Osteoblast (primary cell): ENCODE measurements at regions not wholly inside any gene's neighbourhood (a gene's known extent, or its start where the extent isn't known, plus 50 kb on each side); places are given as distances from the start of the nearest gene placed in this dataset.

ENCODE experiments used
- DNase-seq: peaks from one replicate; pipeline ENCODE4 v3.0.0; 2011; ENCODE audit warnings: low spot score, mixed read lengths; ENCODE audit not compliant: insufficient read length; ENCODE audit errors: missing footprints
- H2AFZ ChIP-seq: 2 replicates; pipeline ENCODE4 v1.6.0; 2011; ENCODE audit warnings: mild to moderate bottlenecking, low read length
- H3K27ac ChIP-seq: 2 replicates; pipeline ENCODE4 v1.5.1; 2011; ENCODE audit warnings: mild to moderate bottlenecking, low read depth, low read length, moderate library complexity
- H3K27me3 ChIP-seq: 2 replicates; pipeline ENCODE4 v1.6.0; 2012; ENCODE audit warnings: mild to moderate bottlenecking, control low read depth, inconsistent platforms, low read length, moderate library complexity; ENCODE audit not compliant: insufficient read depth
- H3K36me3 ChIP-seq: 2 replicates; pipeline ENCODE4 v1.5.1; 2011; ENCODE audit warnings: mild to moderate bottlenecking, low read length, control low read depth, moderate library complexity; ENCODE audit not compliant: insufficient read depth
- H3K4me1 ChIP-seq: 2 replicates; pipeline ENCODE4 v1.5.1; 2011; ENCODE audit warnings: mild to moderate bottlenecking, low read length, control low read depth, moderate library complexity; ENCODE audit not compliant: insufficient read depth
- H3K4me2 ChIP-seq: 2 replicates; pipeline ENCODE4 v1.6.0; 2011; ENCODE audit warnings: mild to moderate bottlenecking, low read length; ENCODE audit not compliant: insufficient read depth
- H3K4me3 ChIP-seq: fragments of 200-600 bp; sonication (generic); 3 replicates; pipeline ENCODE4 v1.5.1; 2012; ENCODE audit warnings: mild to moderate bottlenecking, low read length, inconsistent platforms; ENCODE audit not compliant: insufficient read depth
- H3K79me2 ChIP-seq: 2 replicates; pipeline ENCODE4 v1.6.0; 2012; ENCODE audit warnings: mild to moderate bottlenecking, low read length, control low read depth, inconsistent platforms; ENCODE audit not compliant: insufficient read depth
- H3K9me3 ChIP-seq: 2 replicates; pipeline ENCODE4 v1.5.1; 2011; ENCODE audit warnings: low read depth, low read length, control low read depth
- H4K20me1 ChIP-seq: 2 replicates; pipeline ENCODE4 v1.6.0; 2012; ENCODE audit warnings: mild to moderate bottlenecking, low read length, control low read depth; ENCODE audit not compliant: insufficient read depth
- TF ChIP-seq, protein P1 (sequence below): IDR thresholded peaks from 2 replicates; pipeline ENCODE4 v1.5.1; 2011; ENCODE audit warnings: mild to moderate bottlenecking, low read depth, low read length, moderate library complexity; ENCODE audit errors: extremely low read depth

DNA sequence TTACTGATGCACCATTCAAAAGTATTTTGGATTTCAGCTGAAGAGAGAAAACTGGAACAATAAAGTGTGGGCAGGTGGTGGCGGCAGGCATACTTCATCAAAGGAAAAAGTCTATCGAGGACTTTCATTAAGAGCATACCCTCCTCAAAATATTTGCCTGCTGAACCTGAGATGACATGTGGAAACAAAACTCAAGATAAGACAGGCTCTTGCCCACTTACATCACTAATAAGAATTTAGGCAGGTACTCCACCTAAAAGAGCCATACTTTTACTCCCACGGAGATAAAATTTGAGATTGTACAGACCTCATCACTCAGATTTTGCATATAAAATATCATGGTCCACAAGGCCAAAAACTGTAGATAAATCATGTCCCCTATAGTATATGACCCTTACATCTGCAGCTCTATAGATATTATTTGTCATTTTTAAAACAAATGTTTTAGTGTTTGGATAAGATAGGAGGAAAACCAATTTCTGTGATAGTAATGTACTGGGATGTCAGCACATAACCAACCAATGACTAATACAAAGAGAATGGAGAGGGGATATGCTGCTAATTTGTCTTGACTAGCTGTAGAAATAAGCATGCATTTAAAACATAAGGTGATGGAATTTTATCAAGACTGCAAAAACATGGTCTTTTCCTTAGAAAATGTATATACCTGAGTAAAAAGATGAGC, 730.6 kb upstream of the ZNF608 start:
- H3K4me2 ChIP-seq, result no peak overlapping the region
- H3K4me1 ChIP-seq, result no peaks in the 10 kb centered on the region
- no peaks in the 10 kb centered on the region for H3K9me3 ChIP-seq
- TF ChIP-seq, protein P1, sequence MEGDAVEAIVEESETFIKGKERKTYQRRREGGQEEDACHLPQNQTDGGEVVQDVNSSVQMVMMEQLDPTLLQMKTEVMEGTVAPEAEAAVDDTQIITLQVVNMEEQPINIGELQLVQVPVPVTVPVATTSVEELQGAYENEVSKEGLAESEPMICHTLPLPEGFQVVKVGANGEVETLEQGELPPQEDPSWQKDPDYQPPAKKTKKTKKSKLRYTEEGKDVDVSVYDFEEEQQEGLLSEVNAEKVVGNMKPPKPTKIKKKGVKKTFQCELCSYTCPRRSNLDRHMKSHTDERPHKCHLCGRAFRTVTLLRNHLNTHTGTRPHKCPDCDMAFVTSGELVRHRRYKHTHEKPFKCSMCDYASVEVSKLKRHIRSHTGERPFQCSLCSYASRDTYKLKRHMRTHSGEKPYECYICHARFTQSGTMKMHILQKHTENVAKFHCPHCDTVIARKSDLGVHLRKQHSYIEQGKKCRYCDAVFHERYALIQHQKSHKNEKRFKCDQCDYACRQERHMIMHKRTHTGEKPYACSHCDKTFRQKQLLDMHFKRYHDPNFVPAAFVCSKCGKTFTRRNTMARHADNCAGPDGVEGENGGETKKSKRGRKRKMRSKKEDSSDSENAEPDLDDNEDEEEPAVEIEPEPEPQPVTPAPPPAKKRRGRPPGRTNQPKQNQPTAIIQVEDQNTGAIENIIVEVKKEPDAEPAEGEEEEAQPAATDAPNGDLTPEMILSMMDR, result no peak
- H3K79me2 ChIP-seq, result no peaks in the 10 kb centered on the region
- DNase-seq, result no peak
- no peak overlapping the region for H2AFZ ChIP-seq
- H3K4me3 ChIP-seq, result no peak overlapping the region
- H4K20me1 ChIP-seq, result no peaks in the 10 kb centered on the region
- H3K27ac ChIP-seq, result no peak overlapping the region
- no peaks in the 10 kb centered on the region for H3K27me3 ChIP-seq
- H3K36me3 ChIP-seq, result no peaks in the 10 kb centered on the region

DNA sequence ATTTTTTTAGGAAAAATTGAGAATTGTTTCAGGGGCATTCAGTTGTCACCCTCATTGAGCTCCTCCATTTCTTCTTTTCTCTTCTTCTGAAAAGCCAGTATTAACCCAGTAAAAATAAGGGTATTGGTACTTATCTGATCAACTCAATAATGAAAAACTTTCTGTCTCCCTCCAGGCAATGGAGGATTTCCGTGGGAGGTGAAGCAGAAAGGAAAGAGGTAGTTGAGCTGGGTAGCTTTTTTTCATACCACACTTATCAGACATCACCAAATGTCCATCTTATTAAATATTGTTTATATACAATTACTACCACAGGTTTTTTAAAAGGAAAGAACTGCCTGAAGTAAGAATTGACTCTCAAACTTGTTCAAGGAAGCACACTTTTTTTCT, 731.1 kb upstream of the ZNF608 start:
- H3K4me2 ChIP-seq, result no peak overlapping the region
- H3K9me3 ChIP-seq, result no peaks in the 10 kb centered on the region
- no peaks in the 10 kb centered on the region for H3K36me3 ChIP-seq
- no peak overlapping the region for H2AFZ ChIP-seq
- H3K79me2 ChIP-seq, result no peaks in the 10 kb centered on the region
- H3K4me3 ChIP-seq, result no peak overlapping the region
- no peaks in the 10 kb centered on the region for H4K20me1 ChIP-seq
- no peak for DNase-seq
- no peaks in the 10 kb centered on the region for H3K27me3 ChIP-seq
- TF ChIP-seq, protein P1, result no peak
- no peak overlapping the region for H3K27ac ChIP-seq
- H3K4me1 ChIP-seq, result no peaks in the 10 kb centered on the region

DNA sequence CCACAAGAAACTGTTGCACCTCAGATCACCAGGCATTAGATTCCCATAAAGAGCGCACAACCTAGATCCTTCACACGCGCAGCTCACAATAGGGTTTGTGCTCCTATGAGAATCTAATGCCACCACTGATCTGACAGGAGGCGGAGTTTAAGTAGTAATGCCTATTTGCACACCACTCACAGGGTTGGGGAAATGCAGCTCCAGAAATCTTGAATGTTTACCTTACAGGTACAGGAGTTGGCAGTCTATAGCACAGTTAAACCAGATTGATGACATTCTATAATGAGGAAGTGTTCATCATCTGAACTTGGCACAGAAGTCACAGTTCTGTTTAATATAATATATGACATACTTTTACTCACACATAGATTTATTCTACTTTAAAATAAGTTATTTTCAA, 732.2 kb upstream of the ZNF608 start:
- no peaks in the 10 kb centered on the region for H3K4me1 ChIP-seq
- no peak overlapping the region for H2AFZ ChIP-seq
- DNase-seq, result no peak
- no peaks in the 10 kb centered on the region for H3K9me3 ChIP-seq
- H3K4me2 ChIP-seq, result no peak overlapping the region
- TF ChIP-seq, protein P1, result no peak
- H4K20me1 ChIP-seq, result no peaks in the 10 kb centered on the region
- H3K36me3 ChIP-seq, result no peaks in the 10 kb centered on the region
- no peaks in the 10 kb centered on the region for H3K79me2 ChIP-seq
- H3K27me3 ChIP-seq, result no peaks in the 10 kb centered on the region
- no peak overlapping the region for H3K4me3 ChIP-seq
- no peak overlapping the region for H3K27ac ChIP-seq

DNA sequence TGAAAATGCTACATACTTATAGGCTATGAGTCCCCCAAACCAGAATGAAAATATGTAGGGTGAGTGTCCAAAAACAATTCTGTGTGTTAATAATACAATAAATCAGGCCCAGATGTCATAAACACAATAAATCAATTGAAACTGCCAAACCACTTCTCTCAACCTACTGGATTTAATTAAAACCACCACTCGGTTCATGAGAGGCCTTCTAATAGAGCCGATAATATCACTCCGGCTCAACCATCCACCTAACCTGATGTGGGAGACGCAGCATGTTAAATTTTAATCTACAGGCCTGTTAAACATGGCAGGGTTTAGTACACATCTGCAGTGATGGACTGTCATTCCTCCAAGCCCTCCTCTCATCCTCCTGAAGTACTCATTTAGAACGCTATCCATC, 734.5 kb upstream of the ZNF608 start:
- TF ChIP-seq, protein P1, result no peak
- Histone ChIP-seq H3K27ac (no peak overlapping the region), H4K20me1 (no peaks in the 10 kb centered on the region), H2AFZ (no peak overlapping the region), H3K9me3 (no peaks in the 10 kb centered on the region), H3K36me3 (no peaks in the 10 kb centered on the region), H3K4me3 (no peak overlapping the region), H3K27me3 (no peaks in the 10 kb centered on the region), H3K79me2 (no peaks in the 10 kb centered on the region), H3K4me2 (no peak overlapping the region), H3K4me1 (peaks cover 20% of the 10 kb centered on the region)
- no peak for DNase-seq
